Natural killer cell (primary cell): ENCODE measurements at regions not wholly inside any gene's neighbourhood (a gene's known extent, or its start where the extent isn't known, plus 50 kb on each side); places are given as distances from the start of the nearest gene placed in this dataset.

Experiments used
- ATAC-seq, 3 donors: fragments of 150-1000 bp in 2 of 3; fragments of 200-7000 bp in 1 of 3; cut with Tn5 transposase; 1 replicate in 1 of 3; 2 replicates in 2 of 3; pipeline ENCODE4 v1.10.0; 2021; ENCODE audit warnings: mild to moderate bottlenecking in 2 of 3, moderate library complexity in 2 of 3
- DNase-seq, 2 donors: peaks; one replicate each; pipeline versions ENCODE4 v3.0.0 to v3.0.0-alpha.2; 2013 to 2021; ENCODE audit warnings: mixed read lengths in 1 of 2
- H3K27ac ChIP-seq: one replicate; pipeline ENCODE4 v1.5.1; 2013; ENCODE audit warnings: mild to moderate bottlenecking, low read length
- H3K27me3 ChIP-seq: one replicate; pipeline ENCODE4 v1.6.1; 2013; ENCODE audit warnings: low read length; ENCODE audit not compliant: control insufficient read depth, insufficient read depth
- H3K36me3 ChIP-seq: one replicate; pipeline ENCODE4 v1.6.1; 2013; ENCODE audit warnings: low read length; ENCODE audit not compliant: control insufficient read depth, insufficient read depth
- H3K4me1 ChIP-seq: one replicate; pipeline ENCODE4 v1.6.1; 2013; ENCODE audit warnings: low read length; ENCODE audit not compliant: control insufficient read depth, insufficient read depth
- H3K4me3 ChIP-seq: one replicate; pipeline ENCODE4 v1.5.1; 2013; ENCODE audit warnings: low read length
- H3K9me3 ChIP-seq: one replicate; pipeline ENCODE4 v1.6.1; 2013; ENCODE audit warnings: low read length; ENCODE audit not compliant: control insufficient read depth, insufficient read depth
- H3K27ac Mint-ChIP-seq, 2 donors: one replicate each; pipeline ENCODE4 v1.8.0; 2022; ENCODE audit warnings: mild to moderate bottlenecking in 2 of 2, mixed read lengths in 2 of 2, moderate library complexity in 1 of 2
- H3K27me3 Mint-ChIP-seq, 2 donors: one replicate each; pipeline ENCODE4 v1.8.0; 2022; ENCODE audit warnings: low read depth in 2 of 2, mixed read lengths in 2 of 2
- H3K36me3 Mint-ChIP-seq: one replicate; pipeline ENCODE4 v1.8.0; 2022; ENCODE audit warnings: mixed read lengths
- H3K4me1 Mint-ChIP-seq, 2 donors: one replicate each; pipeline ENCODE4 v1.8.0; 2022; ENCODE audit warnings: mixed read lengths in 2 of 2
- H3K4me3 Mint-ChIP-seq: one replicate; pipeline ENCODE4 v1.8.0; 2022; ENCODE audit warnings: mild to moderate bottlenecking, moderate library complexity, mixed read lengths
- H3K9me3 Mint-ChIP-seq, 2 donors: one replicate each; pipeline ENCODE4 v1.8.0; 2022; ENCODE audit warnings: mixed read lengths in 2 of 2
- CTCF ChIP-seq: fragments of 200-600 bp; IDR thresholded peaks from one replicate; pipeline ENCODE4 v1.8.0; 2022; ENCODE audit warnings: antibody characterized with exemption
- WGBS: methylation state at CpG from one replicate; pipeline ENCODE4 v1.1.7; 2013; ENCODE audit warnings: missing lambda C conversion rate; ENCODE audit not compliant: insufficient coverage; 5-methylcytosine and 5-hydroxymethylcytosine counted together
- intact Hi-C: fragments of 100-400 bp; cut with micrococcal nuclease; formaldehyde crosslinking; loops from one replicate; pipeline ENCODE4 v1.14.2; 2022

GRCh38 chr11:30798547-30799236, 212.5 kb upstream of the MPPED2 start:
- Histone ChIP-seq H3K36me3 (no peaks in the 10 kb centered on the region), H3K4me3 (no peak overlapping the region), H3K27ac (no peak overlapping the region), H3K4me1 (no peaks in the 10 kb centered on the region), H3K27me3 (no peaks in the 10 kb centered on the region), H3K9me3 (no peaks in the 10 kb centered on the region)
- H3K27me3 Mint-ChIP-seq, result peaks cover 0 to 8% of the 10 kb centered on the region in 2 donors
- H3K36me3 Mint-ChIP-seq, result no peaks in the 10 kb centered on the region
- no peaks in the 10 kb centered on the region for H3K4me1 Mint-ChIP-seq
- ATAC-seq (no peak), DNase-seq (no peak)
- H3K27ac Mint-ChIP-seq, result no peak overlapping the region
- H3K4me3 Mint-ChIP-seq, result no peak overlapping the region
- intact Hi-C loops, result no loop called here
- no peaks in the 10 kb centered on the region for H3K9me3 Mint-ChIP-seq
- no peak for TF ChIP-seq CTCF
- WGBS, result 92% methylated on average over 3 of the region's 3 CpGs

GRCh38 chr11:30789270-30789669, 203.1 kb upstream of the MPPED2 start:
- Mint-ChIP-seq H3K27ac (no peak overlapping the region), H3K27me3 (peaks cover 0 to 2% of the 10 kb centered on the region in 2 donors), H3K4me1 (peaks cover 19 to 21% of the 10 kb centered on the region in 2 donors), H3K9me3 (peaks cover 2 to 8% of the 10 kb centered on the region in 2 donors), H3K4me3 (peak overlapping the region; percentile 35), H3K36me3 (peaks cover 6% of the 10 kb centered on the region)
- DNase-seq, result no peak
- Histone ChIP-seq H3K27me3 (no peaks in the 10 kb centered on the region), H3K27ac (no peak overlapping the region), H3K9me3 (peaks cover 3% of the 10 kb centered on the region), H3K36me3 (no peaks in the 10 kb centered on the region), H3K4me3 (no peak overlapping the region), H3K4me1 (peaks cover 3% of the 10 kb centered on the region)
- ATAC-seq, result peak in 1 of 3 donors; percentile 29
- intact Hi-C loops, result no loop called here
- no peak for TF ChIP-seq CTCF
- 74% methylated on average over 4 of the region's 4 CpGs for WGBS

GRCh38 chr11:30788849-30789248, 202.7 kb upstream of the MPPED2 start:
- no peaks in the 10 kb centered on the region for H3K27me3 ChIP-seq
- H3K9me3 ChIP-seq, result peaks cover 3% of the 10 kb centered on the region
- DNase-seq (no peak), ATAC-seq (peak in 2 of 3 donors; percentile 41 to 88)
- Mint-ChIP-seq H3K27ac (no peak overlapping the region), H3K9me3 (peaks cover 2 to 8% of the 10 kb centered on the region in 2 donors), H3K27me3 (peaks cover 0 to 2% of the 10 kb centered on the region in 2 donors), H3K4me1 (peaks cover 19 to 21% of the 10 kb centered on the region in 2 donors), H3K36me3 (peaks cover 6% of the 10 kb centered on the region), H3K4me3 (peak overlapping the region; percentile 35)
- intact Hi-C loops, result no loop called here
- H3K4me1 ChIP-seq, result peaks cover 3% of the 10 kb centered on the region
- no peak overlapping the region for H3K27ac ChIP-seq
- H3K4me3 ChIP-seq, result no peak overlapping the region
- 58% methylated on average over 1 of the region's 2 CpGs for WGBS
- no peak for TF ChIP-seq CTCF
- no peaks in the 10 kb centered on the region for H3K36me3 ChIP-seq
